CD4-positive, alpha-beta T cell treated with Interleukin-6 at 100 ng/mL for 8 hours (primary cell): ENCODE measurements at regions not wholly inside any gene's neighbourhood (a gene's known extent, or its start where the extent isn't known, plus 50 kb on each side); places are given as distances from the start of the nearest gene placed in this dataset.
"Not testable (repeated sequence)": the region's sequence is repeated elsewhere in the genome, so short reads cannot be mapped to it uniquely, and the experiment has no call there.

Experiments used
- DNase-seq: peaks from one replicate; pipeline ENCODE4 v3.0.0-alpha.2; 2020; ENCODE audit warnings: mixed read lengths, low spot score

GRCh38 chr9:27672718-27673117, 99.4 kb upstream of the C9orf72 start:
- no peak for DNase-seq

GRCh38 chr9:27673641-27674040, 100.4 kb upstream of the C9orf72 start:
- DNase-seq = no peak

- no peak for DNase-seq
These were observed 102.1 kb upstream of the C9orf72 start for GRCh38 chr9:27675354-27675753.

- no peak for DNase-seq
These were observed 103.5 kb upstream of the C9orf72 start for GRCh38 chr9:27676827-27677226.

GRCh38 chr9:27679338-27679737, 106.1 kb upstream of the C9orf72 start:
- no peak for DNase-seq

DNA sequence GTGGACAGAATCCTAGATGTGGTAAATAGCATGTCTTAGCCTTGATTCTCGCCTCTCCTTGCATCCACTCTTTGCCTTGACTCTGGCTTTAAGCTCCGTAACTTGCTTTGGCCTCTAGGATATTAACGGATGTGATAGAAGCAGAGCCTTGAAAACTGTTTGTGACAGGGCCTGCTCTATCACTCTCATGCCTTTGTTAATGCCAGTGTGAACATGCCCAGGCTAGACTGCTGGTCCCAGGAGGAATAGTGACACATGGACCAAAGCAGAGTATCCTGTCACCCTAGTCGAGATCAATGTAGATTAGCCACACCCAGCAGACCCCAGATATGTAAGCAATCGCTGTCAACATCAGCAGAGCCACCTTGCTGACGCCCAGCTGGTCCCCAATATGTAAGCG, 109.9 kb upstream of the C9orf72 start:
- DNase-seq = no peak

DNA sequence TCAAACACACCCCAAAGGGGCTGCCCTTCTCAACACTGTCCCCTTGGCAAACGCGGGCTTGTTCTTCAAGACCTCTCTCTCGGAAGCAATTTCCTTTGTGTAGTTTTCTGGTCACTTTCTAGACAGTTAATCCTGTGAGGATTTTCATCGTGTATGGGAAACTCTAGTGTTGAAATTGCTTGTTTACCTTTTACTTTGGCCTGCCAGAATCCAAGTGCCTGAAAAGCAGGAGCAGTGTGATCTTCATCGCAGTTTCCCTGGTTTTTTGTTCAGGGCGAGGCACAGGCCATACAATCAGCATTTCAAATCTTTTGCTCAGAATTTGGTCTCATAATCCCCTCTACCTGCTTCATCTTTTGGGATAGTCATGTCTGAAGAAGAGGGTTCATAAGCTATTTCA, 115.7 kb upstream of the C9orf72 start:
- DNase-seq = no peak

DNA sequence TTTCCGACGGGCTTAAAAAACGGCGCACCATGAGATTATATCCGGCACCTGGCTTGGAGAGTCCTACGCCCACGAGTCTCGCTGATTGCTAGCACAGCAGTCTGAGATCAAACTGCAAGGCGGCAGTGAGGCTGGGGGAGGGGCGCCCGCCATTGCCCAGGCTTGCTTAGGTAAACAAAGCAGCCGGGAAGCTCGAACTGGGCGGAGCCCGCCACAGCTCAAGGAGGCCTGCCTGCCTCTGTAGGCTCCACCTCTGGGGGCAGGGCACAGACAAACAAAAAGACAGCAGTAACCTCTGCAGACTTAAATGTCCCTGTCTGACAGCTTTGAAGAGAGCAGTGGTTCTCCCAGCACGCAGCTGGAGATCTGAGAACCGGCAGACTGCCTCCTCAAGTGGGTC, 117.5 kb upstream of the C9orf72 start:
- DNase-seq = not testable (repeated sequence)

GRCh38 chr9:27699621-27700020, 126.3 kb upstream of the C9orf72 start:
- no peak for DNase-seq

DNA sequence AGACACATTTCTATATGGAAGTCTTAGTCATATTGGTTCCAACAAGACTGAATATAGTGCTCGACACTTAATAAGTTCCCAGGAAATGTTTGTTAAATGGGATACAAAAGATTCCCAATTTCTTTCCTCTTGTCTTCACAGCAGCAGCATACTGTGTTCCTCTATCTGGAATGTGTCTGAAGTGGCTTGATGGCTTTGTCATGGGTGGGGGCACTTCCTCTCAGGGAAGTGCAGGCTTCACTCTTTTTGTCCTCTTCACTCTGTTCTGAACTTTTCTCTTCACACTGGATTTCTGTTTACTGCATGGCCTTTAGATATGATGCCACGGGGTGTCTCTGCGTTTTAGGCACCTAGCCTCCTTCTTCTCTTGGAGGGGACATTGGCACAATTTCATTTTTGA, 127.7 kb upstream of the C9orf72 start:
- no peak for DNase-seq

GRCh38 chr9:27701587-27701986, 128.3 kb upstream of the C9orf72 start:
- no peak for DNase-seq

- DNase-seq = no peak
These were observed 130.1 kb upstream of the C9orf72 start for GRCh38 chr9:27703216-27703980.

GRCh38 chr9:27711241-27711640, 138.0 kb upstream of the C9orf72 start:
- no peak for DNase-seq

DNA sequence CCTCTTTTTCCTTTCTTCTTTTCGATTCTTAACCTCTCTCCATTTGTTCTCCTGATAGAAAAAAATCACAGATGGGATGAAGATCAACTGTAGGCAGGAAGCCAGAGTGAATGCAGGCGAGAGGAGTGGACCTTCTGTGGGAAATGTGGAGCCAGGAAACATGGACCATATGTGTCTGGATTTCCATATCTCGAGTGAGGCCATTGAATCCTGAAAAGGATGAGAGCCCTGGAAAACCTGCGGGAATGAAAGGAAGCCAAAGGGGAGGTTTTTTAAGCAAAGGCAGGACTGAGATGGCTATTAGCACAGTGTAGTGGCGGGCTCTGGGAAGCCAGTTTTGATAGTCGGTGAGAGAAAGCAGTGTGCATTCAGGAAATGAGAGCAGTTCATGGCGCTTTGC, 139.5 kb upstream of the C9orf72 start:
- DNase-seq = no peak

GRCh38 chr9:27714388-27714787, 141.1 kb upstream of the C9orf72 start:
- no peak for DNase-seq

DNA sequence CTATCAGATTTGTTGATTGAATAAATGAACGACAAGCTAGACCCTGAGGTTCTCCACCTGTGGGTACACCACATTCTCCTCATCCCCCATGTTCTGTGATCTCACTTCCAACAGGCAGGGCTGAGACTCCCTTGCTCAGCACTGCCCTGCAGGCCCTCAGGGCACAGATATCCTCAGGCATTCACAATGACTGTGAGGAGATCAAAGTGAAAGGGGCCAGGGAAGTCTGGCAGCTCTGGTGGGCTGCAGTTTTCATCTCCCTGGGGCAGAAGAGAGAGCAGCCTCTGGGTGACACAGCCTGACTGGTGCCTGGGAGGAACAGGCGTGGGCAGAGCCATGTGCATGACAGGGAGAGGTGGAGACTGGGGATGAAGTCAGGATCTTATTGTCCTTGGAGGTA, 142.4 kb upstream of the C9orf72 start:
- no peak for DNase-seq

GRCh38 chr9:27717991-27718390, 144.7 kb upstream of the C9orf72 start:
- no peak for DNase-seq

DNA sequence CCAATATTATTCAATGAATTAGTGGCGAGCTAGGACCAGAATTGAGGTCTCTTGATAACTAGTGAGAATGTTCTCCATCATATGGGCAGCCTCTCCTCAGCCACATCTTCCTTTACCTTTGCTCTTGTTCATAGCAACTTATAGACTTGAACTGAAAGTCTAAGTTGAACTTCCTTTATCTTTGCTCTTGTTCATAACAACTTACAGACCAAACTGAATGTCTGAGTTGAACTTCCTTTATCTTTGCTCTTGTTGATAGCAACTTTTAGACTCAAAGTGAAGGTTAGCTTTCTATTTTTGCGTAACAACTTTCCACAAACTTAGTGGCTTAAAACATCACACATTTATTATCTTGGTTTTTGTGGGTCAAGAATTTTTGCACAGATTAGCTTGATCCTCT, 146.4 kb upstream of the C9orf72 start:
- no peak for DNase-seq

- DNase-seq = no peak
These were observed 149.6 kb upstream of the C9orf72 start for GRCh38 chr9:27722866-27723265.

- DNase-seq = peak; percentile 10
These were observed 153.2 kb upstream of the C9orf72 start for GRCh38 chr9:27726244-27727081.

DNA sequence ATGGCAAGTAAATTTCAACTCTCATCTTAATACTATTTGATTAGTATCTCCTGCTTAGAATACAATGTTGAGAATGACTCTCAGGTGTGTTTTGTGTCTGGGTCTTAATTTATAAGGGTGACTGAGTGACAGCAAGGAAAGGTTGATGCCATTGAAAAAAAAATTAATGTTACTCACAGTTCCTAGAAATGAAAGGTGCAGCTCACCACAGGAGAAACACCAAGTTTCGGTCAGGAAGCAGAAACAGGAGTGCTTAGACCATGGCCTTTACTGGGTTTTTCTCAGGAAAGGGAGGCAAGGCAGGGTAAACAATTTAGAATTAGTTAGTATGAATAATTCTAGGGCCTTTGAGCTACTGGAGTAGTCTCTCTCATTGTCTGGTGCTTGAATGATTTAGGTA, 159.2 kb upstream of the C9orf72 start:
- DNase-seq = no peak

DNA sequence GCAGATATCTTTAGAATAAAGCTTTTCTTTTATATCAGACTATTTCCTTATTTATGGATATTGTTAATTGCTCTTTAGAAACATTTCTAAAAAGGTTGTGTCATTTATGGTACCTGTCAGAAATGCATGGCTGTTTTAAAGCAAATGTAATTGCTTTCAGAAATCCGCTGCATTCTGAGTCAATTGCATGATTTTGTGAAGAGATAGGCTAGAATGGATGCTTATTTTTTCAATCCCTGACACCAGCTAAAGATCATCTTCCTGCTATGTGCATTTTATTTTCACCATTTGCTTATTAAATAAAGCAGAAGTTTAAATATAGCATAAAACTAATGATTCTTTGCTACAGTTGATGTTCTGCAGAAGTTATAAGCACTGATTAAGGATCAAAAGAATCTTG, 170.2 kb upstream of the C9orf72 start:
- no peak for DNase-seq

DNA sequence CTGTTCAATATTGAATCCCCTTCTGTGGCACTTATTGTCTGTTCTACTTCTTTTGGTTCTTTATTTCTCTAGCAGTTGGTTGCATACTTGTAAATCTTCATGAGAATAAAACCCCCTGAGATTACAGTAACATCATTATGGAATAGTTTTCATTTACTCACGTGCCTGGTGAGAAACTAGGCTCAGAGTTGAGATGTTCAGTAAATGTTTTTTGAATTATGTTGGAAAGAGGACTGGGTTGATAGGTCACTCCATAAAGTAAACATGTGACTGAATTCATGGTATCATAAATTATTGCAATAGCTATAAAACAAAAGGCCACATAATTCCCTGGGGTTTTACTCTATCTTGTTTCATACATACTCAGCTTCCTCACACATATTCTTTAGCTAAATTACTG, 174.2 kb upstream of the C9orf72 start:
- no peak for DNase-seq

DNA sequence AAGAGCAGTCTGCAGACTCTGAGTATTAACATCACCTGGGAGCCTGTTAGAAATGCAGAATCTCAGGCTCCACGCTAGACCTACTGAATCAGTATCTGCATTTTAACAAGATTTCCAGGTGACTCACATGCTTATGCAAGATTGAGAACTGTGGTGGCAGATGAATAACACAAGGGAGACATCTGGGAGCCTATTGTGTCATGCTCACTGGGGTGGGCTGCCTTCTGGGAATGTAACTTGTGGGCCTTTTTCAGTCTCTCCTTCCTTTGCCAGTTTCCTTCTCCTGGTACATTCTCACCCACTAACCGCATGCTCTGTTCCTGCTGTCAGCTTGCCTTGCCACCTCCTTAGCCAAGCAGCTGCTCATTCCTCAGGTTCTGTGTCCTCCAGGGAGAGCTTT, 176.6 kb upstream of the C9orf72 start:
- no peak for DNase-seq
